Non-pigmented ciliary epithelial cell (primary cell): ENCODE measurements at regions not wholly inside any gene's neighbourhood (a gene's known extent, or its start where the extent isn't known, plus 50 kb on each side); places are given as distances from the start of the nearest gene placed in this dataset.
"Not testable (repeated sequence)": the region's sequence is repeated elsewhere in the genome, so short reads cannot be mapped to it uniquely, and the experiment has no call there.

Experiments
- DNase-seq: peaks from one replicate; pipeline ENCODE4 v3.0.0-alpha.2; 2010; ENCODE audit warnings: low read depth

- no peak for DNase-seq
These were observed 74.6 kb downstream of the TRIM42 start for GRCh38 chr3:140752499-140752898.

- DNase-seq, result no peak
These were observed 76.2 kb downstream of the TRIM42 start for GRCh38 chr3:140753865-140754754.

DNA sequence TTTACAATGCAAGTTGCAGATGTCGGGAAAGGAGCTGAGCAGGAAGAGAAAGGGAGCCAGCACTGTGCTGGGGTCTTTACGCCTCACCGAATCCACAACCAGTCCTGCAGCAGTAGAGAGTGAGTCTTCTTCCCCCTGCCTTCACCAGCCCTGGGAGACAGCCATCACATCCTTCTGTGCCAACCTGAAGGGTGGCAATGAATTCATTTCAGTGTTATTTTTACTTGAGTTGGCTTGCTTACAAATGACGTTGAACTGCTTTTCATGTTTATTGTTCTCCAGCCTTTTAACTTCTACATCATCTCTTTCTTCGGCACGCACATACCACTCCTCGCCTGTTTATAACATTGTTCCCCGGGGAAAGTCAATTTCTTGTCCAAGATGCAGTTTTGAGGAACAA, 77.1 kb downstream of the TRIM42 start:
- DNase-seq, result no peak

- DNase-seq, result no peak
These were observed 78.6 kb downstream of the TRIM42 start for GRCh38 chr3:140756240-140757016.

DNA sequence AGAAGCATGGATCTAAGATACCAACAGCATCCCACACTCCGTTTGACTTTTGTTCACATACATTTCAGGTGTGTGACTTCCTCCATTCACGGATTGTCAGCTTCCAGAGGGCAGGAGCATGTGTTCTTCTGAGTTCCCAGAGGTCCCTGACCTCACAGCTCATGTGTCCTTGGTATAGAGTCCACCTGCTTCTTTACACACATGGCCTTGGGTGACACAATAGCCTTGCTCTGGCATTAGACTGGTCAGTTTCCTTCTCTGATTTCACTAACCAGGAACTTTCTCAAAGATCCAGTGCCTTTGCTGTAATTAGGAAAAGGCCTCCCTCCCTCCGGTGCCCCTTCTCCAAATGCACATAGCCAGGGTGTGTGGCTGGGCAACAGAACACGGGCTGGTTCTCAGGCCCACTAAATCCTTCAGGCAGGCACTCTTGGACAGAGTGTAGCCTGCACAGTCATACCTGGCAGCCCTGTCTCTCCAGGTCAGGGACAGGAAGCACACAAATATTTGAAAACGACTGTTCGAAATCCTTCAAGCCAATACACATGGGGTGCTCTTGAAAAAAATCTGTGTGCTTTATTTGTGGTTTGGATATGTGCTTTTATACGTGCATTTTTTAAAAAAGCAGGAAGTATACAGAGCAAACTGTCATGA, 81.1 kb downstream of the TRIM42 start:
- no peak for DNase-seq

DNA sequence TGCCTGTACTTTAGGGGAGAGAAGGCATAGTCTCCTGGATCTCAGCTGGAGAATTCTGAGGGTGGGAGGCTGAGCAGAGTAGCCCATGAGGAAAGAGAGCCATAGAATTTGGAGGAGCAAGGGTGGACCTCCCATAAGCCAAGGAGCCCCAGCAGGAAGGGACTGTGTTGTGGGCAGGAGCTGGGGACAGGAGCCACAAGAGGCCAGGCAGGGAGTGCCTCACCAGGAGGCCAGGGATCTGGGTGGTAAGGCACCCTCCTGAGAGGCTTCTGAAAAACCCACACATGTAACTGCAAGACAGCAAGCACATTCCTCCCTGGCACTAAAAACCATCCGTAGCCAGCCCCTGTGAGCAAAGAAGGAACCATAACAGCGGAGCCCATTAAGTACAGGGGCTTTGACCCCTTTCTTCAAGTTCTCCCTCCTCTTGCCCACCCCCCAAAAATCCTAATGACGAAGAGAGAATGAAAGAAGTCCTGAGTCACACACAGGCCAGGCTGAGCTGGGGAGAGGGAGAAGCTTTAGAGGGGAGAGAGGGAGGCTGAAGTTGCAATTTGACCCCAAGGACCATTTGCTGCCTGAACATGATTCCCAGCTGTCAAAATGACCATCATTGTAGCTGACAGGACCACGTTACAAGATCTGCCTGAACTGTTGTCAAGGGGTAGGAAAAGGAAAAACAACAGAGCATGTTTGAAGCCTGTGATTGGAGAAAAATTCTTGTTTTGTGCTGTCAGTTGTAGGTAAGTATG, 82.6 kb downstream of the TRIM42 start:
- no peak for DNase-seq

- no peak for DNase-seq
These were observed 83.3 kb downstream of the TRIM42 start for GRCh38 chr3:140761076-140761639.

DNA sequence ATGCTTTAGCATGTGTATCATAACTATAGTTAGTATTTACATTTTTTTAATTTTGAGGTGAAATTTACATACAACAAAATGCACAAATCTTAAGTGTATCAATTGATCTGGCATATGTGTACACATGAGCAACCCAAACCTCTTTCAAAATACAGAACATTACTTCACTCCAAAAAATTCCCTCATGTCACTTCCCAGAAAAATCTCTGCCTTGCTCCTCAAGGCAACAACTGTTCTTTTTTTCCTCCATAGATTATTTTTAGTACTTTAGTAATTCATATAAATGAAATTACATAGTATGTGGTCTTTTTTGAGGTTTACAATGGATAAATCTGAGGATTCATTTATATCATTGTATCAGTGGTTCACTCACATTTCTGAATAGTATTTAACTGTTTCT, 84.9 kb downstream of the TRIM42 start:
- DNase-seq, result no peak

- no peak for DNase-seq
These were observed 85.7 kb downstream of the TRIM42 start for GRCh38 chr3:140763532-140763931.

GRCh38 chr3:140765246-140765645, 87.4 kb downstream of the TRIM42 start:
- no peak for DNase-seq

DNA sequence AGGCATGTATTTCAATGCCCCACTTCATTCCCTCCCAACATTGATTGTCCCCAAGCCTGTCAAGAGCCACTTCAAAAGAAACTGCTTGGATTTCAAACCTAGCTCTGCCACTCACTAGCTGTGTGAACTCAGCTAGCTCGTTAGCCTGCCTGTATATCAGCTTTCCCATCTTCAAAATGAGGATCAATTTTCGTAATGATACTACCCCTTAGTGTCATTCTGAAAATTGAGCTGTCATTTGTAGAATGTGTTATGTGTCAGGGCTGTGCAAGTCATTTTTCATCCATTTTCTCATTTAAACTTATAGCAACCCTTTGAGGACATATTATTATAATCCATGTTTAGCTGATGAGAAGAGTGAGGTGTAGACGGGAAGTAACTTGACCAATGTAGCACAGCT, 88.6 kb downstream of the TRIM42 start:
- DNase-seq, result no peak

DNA sequence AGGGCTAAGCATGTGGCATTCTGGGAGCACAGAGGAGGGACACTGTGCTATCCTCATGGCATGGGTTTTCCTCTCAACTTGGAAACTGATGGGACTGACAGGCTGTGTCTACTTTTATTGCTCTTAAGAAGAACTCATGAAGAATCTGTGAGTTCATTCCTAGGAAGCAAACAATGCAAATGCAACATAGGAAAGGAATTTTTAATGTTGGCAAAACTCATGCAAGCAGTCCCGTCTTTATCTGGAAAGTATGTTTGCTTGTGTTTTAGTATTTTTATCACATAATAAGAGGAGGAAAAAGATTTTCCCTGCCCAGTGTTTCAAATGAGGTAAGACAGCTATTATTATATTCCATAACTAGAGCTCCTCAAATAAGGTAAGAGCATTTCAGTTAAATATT, 89.7 kb downstream of the TRIM42 start:
- DNase-seq, result no peak

GRCh38 chr3:140768941-140769340, 91.1 kb downstream of the TRIM42 start:
- no peak for DNase-seq

- DNase-seq, result no peak
These were observed 92.1 kb downstream of the TRIM42 start for GRCh38 chr3:140769951-140770350.

GRCh38 chr3:140770977-140771667, 93.3 kb downstream of the TRIM42 start:
- DNase-seq, result no peak

- DNase-seq, result no peak
These were observed 99.9 kb downstream of the TRIM42 start for GRCh38 chr3:140777631-140778233.

DNA sequence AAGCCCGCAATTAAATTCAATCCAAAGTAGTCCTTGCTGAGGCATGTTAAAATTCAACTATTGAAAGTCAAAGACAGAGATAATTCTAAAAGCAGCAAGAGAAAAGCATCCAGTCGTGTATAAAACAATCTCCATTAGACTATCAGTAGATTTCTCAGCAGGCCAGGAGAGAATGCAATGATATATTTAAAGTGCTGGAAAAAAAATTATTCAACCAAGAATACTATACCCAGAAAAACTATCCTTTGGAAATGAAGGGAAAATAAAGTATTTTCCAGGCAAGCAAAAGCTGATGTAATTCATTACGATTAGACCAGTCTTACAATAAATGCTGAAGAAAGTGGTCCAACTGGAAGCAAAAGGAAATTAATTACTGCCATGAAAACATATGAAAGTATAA, 113.5 kb downstream of the TRIM42 start:
- DNase-seq, result no peak

GRCh38 chr3:140794507-140794906, 116.6 kb downstream of the TRIM42 start:
- DNase-seq, result no peak

GRCh38 chr3:140802898-140803297, 125.0 kb downstream of the TRIM42 start:
- DNase-seq, result not testable (repeated sequence)

GRCh38 chr3:140809316-140809715, 131.5 kb downstream of the TRIM42 start:
- no peak for DNase-seq
